GM18498 (cell line): ENCODE measurements at regions not wholly inside any gene's neighbourhood (a gene's known extent, or its start where the extent isn't known, plus 50 kb on each side); places are given as distances from the start of the nearest gene placed in this dataset.
"Not testable (repeated sequence)": the region's sequence is repeated elsewhere in the genome, so short reads cannot be mapped to it uniquely, and the experiment has no call there.

ENCODE experiments used
- ATAC-seq: cut with Tn5 transposase; IDR thresholded peaks from one replicate; pipeline ENCODE4 v1.9.1; 2021; ENCODE audit warnings: mild to moderate bottlenecking, moderate library complexity; ENCODE audit not compliant: unreplicated experiment

DNA sequence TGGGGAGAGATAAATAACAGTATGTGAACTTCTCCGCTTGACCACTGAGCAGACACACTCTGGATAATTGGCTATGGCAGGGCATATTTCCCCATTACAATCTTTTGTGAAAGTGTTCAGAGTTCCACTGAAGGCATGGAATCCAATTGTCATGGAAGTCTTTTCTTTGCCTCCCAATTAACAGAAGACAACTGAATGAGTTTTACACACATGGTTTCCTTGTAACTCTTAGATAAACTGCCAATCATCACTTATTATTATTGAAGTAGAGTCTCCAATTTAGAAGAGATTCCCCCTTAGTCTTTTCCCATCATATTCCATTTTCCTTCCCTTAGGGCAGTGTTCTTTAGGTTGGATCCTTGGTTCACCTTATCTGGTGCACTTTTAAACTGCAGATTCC is 308.3 kb downstream of the NR2F2 start:
- ATAC-seq: no peak

DNA sequence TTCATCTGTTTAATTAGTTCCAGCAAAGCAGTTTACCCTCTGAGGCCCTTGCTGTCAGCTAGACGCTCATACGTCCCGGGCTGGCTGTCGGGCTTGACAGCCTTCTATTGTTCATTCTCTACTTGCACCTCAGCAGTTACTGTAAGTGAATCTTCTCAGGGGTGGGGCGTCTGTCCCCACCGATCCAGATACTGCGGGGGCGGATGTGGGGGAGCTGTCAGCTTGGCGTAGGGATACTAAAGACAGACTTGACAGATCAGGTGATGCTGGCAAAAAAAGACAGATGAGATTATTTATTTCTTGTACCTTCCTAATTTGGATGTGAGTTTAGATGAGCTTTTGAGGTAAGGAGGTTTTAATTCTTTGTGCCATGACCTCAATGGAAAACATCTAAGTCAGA is 315.3 kb downstream of the NR2F2 start:
- ATAC-seq: no peak

DNA sequence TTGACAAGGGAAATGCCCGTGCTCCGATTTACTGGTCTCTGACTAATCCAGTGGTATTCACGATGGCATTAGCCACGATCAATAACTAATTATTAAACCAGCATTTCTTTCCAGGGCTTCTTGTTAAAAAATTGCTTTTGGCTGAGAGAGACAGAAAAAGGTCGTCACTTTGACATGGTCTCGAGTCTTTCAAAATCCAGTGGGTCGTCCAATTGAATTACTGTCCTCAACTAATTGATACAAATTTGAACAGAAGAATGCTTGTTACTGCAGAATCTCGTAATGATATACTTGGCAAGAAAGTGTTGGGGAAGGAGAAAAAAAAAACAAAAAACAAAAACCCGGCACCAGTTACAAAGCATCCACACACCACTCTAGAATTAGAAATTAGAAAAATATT is 318.4 kb downstream of the NR2F2 start:
- ATAC-seq: no peak

DNA sequence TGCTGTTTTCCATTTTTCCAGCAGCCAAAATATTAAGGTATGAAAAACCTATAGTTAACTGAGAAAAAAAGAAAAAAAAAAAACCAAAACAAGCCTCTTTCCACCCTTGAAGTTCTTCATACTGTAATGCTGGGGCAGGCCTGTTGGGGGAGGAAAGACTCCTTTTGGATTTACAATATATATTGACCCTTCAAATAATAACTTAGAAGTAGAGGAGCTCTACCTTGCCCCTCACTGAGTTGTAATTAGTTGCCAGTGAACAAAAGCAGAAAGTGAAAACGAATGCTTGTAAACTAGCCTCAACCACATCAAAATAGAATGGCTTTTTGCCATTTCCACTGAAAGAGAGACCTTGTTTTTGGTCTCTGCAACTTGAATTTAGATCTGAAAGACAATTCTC is 326.6 kb downstream of the NR2F2 start:
- no peak for ATAC-seq

DNA sequence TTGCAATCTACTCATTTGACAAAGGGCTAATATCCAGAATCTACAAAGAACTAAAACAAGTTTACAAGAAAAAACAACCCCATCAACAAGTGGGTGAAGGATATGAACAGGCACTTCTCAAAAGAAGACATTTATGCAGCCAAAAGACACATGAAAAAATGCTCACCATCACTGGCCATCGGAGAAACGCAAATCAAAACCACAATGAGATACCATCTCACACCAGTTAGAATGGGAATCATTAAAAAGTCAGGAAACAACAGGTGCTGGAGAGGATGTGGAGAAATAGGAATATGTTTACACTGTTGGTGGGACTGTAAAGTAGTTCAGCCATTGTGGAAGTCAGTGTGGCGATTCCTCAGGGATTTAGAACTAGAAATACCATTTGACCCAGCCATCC is 336.5 kb downstream of the NR2F2 start:
- not testable (repeated sequence) for ATAC-seq

DNA sequence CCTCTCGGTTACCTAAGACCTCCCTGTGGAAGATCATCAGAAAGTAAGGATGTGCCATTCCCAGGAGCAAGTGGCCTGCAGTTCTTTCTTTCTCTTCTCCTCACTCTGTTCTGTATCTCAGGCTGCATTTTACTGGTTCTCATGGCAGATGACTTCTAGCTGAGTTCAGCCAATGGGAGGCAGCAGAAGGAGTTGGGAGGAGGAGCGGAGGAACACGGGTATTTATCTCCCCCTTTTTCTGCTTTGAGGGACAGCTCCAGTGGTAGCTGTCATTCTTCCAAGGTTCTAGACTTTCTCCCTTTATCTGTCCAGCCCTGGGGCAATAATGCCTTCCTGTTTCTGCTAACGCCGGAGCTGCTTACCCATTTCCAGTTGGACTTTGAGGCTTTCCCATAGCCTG is 339.9 kb downstream of the NR2F2 start:
- no peak for ATAC-seq

DNA sequence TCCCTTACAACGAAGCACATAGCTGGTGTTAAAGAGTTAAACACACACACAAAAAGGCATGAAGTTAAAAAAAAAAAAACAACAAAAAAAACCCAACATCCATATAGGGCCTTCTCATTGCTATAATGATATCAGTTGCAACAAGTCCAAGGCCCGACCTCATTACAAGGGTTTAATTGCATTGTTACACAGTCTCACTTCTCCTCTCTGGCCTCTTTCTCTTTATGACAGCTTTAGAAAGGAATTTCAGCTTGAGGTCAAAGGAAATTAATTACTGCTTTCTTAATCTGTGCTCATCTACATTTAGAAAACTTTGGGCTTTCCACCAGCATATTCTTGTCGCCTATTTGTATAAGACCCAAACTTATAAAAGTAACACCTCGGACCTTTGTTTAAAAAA is 342.1 kb downstream of the NR2F2 start:
- ATAC-seq: no peak

DNA sequence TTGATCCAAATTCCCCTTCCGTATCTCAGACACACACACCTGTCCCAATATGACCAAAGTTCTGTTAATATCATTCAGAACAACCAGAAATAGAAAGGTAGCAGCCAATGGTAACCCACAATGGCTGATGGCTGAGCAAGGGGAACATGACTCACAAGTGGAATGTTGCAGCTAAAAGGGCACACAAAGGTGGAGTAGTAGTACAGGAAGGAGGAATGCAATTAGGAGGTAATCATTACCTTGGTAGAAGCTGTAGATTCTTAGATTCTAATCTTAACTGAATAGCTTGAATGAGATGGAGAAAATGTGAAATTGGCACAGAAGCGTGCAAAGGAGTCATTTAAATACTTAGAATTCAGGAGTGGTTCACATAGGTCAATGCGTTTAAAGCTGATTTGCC is 347.9 kb downstream of the NR2F2 start:
- ATAC-seq: no peak

DNA sequence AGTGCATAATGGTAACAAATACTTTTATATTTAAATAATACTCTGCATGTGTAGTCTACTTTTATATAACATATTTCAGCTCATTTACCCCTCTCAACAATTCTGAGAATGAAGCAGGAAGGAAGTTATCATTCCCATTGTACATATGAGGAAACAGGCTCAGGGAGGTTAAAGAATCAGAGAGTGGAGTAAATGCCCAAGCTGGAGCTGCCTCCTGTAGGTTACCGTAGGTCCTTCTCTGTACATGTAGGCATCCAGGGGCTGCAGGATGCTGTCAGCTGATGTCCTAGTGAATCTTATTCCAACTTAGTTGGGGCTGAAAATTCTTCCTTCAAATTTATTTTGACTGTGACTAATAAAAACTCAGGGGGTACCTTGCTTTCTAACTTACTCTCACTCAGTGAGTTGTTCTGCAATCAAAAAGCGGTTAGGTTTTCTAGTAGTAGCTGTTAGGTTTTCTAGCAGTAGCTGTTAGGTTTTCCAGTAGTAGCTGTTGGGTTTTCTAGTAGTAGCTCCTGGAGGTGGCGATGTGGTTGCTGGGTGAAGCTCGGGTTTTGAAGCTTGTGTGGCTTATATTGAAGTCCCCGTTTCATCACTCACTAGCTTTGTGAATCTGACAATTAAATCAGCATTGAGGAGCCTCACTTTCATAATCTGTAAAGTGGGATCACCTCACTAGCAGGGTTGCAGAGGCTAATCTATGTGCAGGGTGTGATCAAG is 357.0 kb downstream of the NR2F2 start:
- ATAC-seq: no peak

DNA sequence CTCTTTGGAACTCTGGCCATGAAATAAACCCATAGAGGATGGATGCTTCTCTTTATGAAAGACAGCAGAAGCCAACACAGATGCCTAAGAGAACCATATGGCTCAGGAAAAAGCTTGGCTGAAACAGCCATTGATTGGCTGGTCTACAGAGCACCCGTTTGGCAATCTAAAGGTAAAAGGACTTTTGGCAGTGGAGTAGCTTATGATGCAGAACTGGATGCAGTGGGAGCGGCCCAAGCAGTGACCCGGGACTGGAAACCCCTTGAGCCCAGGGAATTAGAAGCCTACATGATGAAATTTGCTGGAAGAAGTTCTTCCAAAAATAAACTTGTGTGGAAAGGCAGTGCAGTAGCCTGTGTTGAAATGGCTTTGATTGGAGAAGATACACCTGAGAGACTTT is 360.2 kb downstream of the NR2F2 start:
- ATAC-seq: no peak

DNA sequence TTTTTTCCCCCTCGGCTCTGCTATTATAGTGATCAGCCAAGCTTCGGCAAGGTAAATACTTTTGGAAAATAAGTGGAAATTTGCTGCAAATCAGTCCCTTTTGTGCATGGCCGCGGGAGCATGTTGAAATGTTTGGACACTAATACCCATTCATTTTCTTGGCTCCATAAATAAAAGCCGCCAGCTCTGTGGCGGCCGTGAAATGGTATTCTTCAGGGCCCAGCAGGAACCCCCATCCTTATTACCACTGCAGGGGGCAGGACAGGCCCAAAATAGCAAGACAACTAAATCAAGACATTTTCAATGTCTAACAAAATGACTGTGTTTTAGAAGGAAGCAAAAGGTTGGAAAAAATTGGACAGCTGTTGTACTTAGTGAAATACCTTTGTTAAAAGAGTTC is 362.3 kb downstream of the NR2F2 start:
- no peak for ATAC-seq

DNA sequence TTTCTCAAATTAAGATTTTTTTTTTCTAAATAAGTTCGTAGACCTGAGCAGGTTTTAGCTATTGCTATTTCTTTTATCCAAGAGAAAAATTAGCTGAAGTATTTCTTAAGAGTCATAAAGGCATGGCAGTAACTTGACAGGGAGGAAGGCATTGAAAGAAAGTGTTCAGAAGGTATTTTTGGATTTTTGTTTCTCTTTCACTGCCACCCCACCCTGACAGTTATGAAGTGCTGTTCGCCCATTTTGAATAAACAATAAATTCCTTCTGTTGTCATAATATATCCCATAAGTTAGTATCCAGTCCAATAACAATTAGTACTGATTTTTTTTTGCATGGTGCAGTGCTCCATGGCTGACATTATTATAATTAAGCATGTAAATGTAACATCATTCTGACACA is 363.0 kb downstream of the NR2F2 start:
- no peak for ATAC-seq

DNA sequence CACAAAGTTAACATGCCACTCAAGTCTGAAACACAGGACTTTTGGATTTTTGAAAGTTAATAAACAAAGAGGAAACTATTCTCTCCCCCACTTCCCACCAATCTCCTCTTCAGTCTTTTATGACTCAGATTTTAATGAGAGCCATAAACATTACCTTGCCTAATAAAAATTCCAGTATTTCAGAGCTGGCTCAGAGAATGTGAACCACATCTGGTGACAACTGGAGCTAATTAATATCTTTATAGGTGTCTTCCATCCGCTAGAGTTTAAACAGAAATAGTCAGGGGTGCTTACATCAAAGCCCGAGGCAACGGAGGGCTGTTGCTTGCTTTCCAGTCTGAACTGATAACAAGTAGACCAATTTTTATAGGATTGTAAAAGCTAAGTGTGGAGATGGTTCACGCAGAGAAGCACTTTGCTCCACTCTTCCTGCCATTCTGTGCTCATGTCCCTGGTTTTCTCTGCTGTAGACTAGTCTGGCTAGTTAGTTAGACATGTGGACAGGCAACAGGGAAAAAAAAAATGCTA is 363.6 kb downstream of the NR2F2 start:
- no peak for ATAC-seq

DNA sequence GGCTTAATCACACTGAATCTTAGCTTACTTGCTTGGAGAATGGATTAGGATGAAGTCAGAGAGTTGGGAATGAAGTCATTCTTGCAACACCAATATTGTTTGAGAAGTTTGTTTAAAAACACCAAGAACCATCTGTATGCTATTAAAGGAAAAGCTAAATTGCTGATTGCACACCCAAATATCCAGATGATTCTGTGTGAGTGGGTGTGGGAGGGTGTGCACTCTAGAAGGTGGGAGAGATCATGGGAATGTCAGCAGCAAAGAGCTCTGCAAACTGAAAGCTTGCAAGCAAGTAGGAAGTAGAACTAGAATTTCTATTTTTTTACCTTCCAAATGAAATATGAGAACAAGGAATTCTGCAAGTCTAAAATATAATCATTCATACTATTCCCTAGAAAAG is 364.9 kb downstream of the NR2F2 start:
- ATAC-seq: no peak

DNA sequence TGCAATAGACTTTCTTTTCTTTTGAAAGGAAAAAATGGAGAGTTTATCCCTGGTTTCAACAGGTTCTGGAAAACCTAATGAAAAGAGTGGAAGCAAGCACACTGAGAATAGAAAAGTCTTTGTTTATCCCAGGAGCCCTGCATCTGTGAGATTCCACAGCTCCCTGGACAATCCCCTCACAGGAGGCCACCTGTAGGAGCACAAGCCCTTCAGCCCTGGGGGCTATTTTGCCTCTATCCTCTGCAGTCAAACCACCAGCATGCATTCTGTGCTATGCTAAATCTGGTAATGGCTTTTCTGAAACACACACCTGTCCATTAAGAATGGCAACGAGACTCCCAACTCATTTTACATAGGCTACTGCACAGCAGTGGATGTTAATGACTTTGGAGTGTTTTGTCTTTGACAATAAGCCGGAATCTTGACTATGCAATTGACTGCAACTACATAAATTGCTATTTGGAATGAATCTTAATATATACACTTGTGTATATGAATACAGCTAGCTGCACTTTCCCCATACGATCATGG is 369.4 kb downstream of the NR2F2 start:
- ATAC-seq: no peak

DNA sequence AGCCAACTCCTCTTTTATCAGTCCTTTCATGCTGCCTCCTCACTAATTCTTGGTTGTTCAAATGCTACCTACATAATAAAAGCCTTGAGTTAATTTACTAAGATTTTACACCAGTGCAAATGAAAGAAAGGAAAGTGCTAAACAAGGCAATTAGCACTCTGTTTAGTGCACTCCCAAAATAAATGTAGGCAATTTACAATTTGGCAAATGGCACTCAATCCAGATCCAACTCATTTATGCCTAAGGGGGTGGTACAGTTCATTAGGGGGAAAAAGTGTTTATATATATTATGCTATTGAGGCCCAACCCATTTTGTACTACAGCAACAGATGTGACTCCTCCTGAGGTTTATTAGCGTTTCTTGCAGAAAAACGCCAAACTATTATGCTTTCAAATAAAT is 370.1 kb downstream of the NR2F2 start:
- ATAC-seq: no peak

DNA sequence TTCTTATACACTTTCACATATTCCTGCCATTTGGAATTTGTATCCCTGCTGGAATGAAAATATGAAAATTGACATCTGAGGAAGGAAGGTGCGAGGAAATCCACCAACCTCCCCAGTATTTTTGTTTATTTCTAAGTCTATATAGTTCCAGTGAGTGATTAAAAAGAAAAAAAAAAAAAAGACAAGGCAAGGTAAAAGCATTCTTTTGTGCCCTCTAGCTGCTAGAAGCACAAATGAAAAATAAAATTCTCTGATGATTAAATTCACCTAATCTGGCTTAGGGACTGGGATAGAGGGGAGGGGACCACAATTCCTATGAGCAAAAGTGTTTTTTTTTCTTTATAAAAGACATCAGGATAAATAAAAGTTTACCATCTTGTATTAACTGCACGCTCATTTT is 370.9 kb downstream of the NR2F2 start:
- no peak for ATAC-seq

DNA sequence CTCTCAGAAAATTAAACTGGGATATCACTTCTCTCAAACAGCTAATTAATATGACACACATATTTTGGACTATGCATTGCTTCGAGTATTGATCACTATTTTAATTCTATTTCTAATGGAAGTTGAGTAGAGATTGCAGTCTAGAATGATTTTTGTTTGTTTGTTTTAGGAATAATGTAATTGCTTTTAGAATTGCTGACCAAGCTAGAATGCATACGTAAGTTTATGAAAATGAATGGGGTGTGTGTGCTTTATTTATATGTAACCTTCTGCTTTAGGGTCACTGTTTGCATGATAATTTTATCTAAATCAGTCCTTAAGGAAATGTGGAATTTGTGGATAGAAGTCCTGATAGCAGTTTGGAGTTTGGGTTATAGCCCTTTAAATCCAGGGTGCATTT is 371.4 kb downstream of the NR2F2 start:
- no peak for ATAC-seq

DNA sequence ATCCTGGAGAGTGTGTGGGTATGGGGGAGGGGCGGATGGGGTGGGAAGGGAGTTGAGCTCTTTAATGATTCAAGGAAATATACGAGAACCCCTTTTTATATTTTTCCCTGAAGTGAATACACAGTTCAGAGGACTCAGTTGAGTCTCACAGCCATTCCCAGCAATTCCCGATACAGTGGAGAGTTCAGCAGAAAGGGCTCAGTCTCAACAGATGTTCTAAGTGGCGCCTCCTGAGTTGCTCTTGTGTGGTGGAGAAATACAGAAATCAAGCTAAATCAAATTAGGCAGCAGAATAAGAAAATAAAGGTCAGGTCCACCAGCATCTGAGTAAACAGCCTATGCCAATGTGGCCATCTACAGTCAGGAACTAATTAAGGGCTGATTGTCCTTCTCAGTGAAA is 372.1 kb downstream of the NR2F2 start:
- no peak for ATAC-seq

DNA sequence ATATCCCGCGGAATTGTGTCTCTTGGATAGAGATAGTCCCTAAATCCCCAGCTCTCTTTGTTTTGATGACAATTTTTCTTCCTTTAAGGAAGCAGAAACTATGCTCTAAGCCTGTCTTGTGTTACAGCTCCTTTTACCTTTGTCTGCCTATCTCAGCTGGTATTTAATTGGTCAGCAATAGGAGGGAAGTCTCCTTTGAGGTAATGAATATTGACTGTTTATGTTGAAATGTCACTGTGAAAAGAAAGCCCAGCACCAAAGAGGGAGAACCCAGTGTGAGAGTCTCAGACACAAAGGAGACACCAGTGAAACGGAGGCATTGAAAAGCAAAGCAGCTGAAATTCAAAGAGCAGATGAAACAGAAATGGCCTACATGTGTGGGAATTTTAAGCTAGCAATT is 372.6 kb downstream of the NR2F2 start:
- ATAC-seq: no peak

DNA sequence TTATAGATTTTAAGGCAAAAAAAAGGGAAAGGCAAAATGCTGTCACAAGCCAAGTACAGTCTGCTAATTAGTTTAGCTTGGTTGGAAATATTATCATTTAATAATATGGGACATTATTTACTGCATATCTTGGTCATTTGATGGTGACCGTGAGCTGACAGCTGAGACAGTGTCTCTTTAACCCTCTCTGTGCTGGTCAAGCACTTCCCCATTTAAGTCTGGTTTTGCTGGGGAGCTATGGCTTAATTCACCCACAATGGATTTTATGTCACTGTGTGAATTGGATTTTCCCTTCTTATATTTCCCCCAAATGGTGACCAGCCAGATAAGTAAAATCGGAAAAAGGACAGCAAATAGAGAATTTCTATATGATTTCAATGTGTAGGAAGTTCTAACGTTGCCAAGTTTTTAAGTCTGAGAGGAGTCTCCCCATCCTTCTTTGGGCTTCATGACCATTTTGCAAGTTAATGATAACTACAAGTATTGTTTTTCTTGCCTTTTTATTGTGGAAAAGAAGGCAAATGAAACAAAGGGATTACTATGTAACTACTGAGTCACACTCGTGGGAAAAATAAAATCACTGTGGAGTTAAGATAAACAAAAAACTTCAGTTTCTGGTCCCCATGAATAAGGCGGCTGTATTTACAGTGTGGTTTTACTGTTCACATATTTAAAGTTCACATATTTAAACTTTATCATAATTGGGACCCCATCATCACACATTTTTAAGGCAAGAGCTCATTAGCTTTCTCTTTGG is 373.5 kb downstream of the NR2F2 start:
- no peak for ATAC-seq

DNA sequence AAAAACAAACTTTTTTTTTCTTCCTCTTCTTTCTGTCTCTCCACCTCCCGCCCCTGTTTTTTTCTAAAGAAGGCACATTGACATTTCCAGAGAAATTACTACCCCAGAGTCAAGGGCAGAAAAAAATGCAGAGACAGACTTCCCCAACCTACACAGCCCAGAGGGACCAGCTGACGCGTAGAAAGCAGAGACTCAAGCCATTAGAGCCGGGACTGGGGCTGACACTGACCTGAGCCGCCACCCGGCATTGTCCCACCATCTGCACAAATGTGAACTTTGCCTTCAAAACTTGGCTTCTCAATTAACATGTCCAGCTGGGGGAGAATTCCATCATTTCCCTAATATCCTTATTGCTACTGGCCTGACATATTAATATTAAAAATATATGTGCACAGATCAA is 385.6 kb downstream of the NR2F2 start:
- no peak for ATAC-seq
